Upper lobe of left lung (tissue), 4 donors: ENCODE measurements at regions not wholly inside any gene's neighbourhood (a gene's known extent, or its start where the extent isn't known, plus 50 kb on each side); places are given as distances from the start of the nearest gene placed in this dataset.

Experiments used
- EP300 ChIP-seq, 4 donors: sonication (generic); formaldehyde crosslinking; IDR thresholded peaks; one replicate each; pipeline ENCODE4 v1.5.1; 2017; ENCODE audit warnings: antibody characterized with exemption in 4 of 4, control low read depth in 2 of 4
- TF ChIP-seq, protein P1 (sequence below), 6 experiments: fragments of 450-650 bp in 4 of 6; fragments of 200-600 bp in 2 of 6; sonication (generic) in 2 of 6; IDR thresholded peaks; one replicate each; pipeline ENCODE4 v1.5.1; 2016 to 2019; ENCODE audit warnings: antibody characterized with exemption in 6 of 6

DNA sequence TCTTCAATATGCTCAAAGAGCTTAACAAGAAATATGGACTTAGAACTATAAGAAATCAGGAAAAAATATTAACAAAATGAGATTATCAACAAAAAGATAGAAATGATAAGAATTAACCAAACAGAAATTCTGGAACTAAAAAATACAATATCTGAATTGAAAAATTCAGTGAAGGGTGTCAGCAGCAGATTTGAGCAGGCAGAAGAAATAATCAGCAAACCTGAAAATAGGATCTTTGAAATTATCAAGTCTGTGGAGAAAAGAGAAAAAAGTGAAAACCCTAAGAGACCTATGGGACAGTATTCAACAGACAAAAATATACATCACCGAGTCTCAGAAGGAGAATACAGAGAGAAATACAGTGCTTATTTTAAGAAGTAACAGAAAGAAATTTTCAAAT, 877.8 kb upstream of the AGA start:
- TF ChIP-seq, protein P1, sequence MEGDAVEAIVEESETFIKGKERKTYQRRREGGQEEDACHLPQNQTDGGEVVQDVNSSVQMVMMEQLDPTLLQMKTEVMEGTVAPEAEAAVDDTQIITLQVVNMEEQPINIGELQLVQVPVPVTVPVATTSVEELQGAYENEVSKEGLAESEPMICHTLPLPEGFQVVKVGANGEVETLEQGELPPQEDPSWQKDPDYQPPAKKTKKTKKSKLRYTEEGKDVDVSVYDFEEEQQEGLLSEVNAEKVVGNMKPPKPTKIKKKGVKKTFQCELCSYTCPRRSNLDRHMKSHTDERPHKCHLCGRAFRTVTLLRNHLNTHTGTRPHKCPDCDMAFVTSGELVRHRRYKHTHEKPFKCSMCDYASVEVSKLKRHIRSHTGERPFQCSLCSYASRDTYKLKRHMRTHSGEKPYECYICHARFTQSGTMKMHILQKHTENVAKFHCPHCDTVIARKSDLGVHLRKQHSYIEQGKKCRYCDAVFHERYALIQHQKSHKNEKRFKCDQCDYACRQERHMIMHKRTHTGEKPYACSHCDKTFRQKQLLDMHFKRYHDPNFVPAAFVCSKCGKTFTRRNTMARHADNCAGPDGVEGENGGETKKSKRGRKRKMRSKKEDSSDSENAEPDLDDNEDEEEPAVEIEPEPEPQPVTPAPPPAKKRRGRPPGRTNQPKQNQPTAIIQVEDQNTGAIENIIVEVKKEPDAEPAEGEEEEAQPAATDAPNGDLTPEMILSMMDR (IDR thresholded peaks at IDR 0.05): no peak
- TF ChIP-seq EP300 (IDR thresholded peaks at IDR 0.05): no peak
